ENCODE measurements at regions not wholly inside any gene's neighbourhood (a gene's known extent, or its start where the extent isn't known, plus 50 kb on each side); places are given as distances from the start of the nearest gene placed in this dataset.
"Not testable (repeated sequence)": the region's sequence is repeated elsewhere in the genome, so short reads cannot be mapped to it uniquely, and the experiment has no call there.

DNA sequence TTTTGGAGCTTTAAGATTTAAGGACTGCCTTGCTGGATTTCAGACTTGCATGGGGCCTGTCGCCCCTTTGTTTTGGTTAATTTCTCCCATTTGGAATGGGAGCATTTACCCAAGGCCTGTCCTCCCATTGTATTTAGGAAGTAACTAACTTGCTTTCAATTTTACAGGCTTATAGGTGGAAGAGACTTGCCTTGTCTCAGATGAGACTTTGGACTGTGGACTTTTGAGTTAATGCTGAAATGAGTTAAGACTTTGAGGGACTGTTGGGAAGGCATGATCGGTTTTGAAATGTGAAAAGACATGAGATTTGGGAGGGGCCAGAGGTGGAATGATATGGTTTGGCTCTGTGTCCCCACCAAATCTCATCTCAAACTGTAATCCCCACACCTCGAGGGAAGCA, 56.5 kb upstream of the TNFSF10 start:
- not testable (repeated sequence) for H3K9me3 ChIP-seq (ENCODE audit: control insufficient read depth in 2 of 2, insufficient read depth in 1 of 2, low read length in 1 of 2); H3K36me3 ChIP-seq (ENCODE audit: control insufficient read depth in 2 of 2, insufficient read depth in 2 of 2, low read length in 1 of 2); H3K4me3 ChIP-seq (ENCODE audit: low read length in 2 of 2); H3K27ac ChIP-seq (ENCODE audit: low read depth in 1 of 2, low read length in 1 of 2); H3K27me3 ChIP-seq (ENCODE audit: control insufficient read depth in 2 of 2, insufficient read depth in 1 of 2, low read length in 1 of 2); DNase-seq (ENCODE audit: low read depth in 6 of 9, low spot score in 9 of 9)
- H3K4me1 ChIP-seq (ENCODE audit: control insufficient read depth in 2 of 2, insufficient read depth in 2 of 2, low read length in 2 of 2), result peaks cover 0 to 23% of the 10 kb centered on the region in 2 donors
- WGBS, result 95% methylated on average over 3 of the region's 3 CpGs

DNA sequence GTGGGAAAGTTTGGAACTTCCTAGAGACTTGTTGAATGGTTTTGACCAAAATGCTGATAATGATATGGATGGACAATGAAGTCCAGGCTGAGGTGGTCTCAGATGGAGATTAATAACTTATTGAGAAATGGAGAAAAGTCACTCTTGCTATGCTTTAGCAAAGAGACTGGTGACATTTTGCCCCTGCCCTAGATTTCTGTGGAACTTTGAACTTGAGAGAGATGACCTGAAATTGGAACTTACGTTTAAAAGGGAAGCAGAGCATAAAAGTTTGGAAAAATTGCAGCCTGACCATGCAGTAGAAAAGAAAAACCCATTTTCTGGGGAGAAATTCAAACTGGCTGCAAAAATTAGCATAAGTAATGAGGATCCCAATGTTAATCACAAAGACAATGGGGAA, 55.5 kb upstream of the TNFSF10 start:
- WGBS, result 100% methylated on average over 1 of the region's 1 CpG
- not testable (repeated sequence) for H3K4me3 ChIP-seq (ENCODE audit: low read length in 2 of 2); DNase-seq (ENCODE audit: low read depth in 6 of 9, low spot score in 9 of 9); H3K9me3 ChIP-seq (ENCODE audit: control insufficient read depth in 2 of 2, insufficient read depth in 1 of 2, low read length in 1 of 2); H3K27me3 ChIP-seq (ENCODE audit: control insufficient read depth in 2 of 2, insufficient read depth in 1 of 2, low read length in 1 of 2); H3K27ac ChIP-seq (ENCODE audit: low read depth in 1 of 2, low read length in 1 of 2); H3K36me3 ChIP-seq (ENCODE audit: control insufficient read depth in 2 of 2, insufficient read depth in 2 of 2, low read length in 1 of 2)
- H3K4me1 ChIP-seq (ENCODE audit: control insufficient read depth in 2 of 2, insufficient read depth in 2 of 2, low read length in 2 of 2), result peaks cover 0 to 23% of the 10 kb centered on the region in 2 donors

DNA sequence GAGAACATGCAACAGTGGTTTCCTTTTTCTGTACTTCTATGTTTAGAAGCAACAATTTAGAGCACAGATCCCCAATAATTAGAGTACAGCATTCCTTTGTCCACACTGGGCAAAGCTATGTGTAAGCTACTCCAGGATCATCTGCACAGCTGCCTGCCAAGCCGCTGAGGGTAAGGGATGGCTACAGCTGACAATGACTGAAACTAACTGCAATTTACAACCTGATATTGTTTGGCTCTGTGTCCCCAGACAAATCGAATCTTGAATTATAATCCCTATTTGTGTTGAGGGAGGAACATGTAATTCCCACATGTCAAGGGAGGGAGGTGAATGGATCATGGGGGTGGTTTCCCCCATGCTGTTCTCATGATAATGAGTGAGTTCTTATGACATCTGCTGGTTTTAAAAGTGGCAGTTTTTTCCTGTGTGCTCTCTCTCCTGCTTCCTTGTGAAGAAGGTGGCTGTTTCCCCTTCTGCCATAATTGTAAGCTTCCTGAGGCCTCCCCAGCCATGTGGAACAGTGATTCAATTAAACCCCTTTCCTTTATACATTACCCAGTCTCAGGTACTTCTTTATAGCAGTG, 54.8 kb upstream of the TNFSF10 start:
- H3K9me3 ChIP-seq (ENCODE audit: control insufficient read depth in 2 of 2, insufficient read depth in 1 of 2, low read length in 1 of 2), result peaks cover 0 to 3% of the 10 kb centered on the region in 2 donors
- H3K4me3 ChIP-seq (ENCODE audit: low read length in 2 of 2), result no peak overlapping the region
- no peaks in the 10 kb centered on the region for H3K36me3 ChIP-seq (ENCODE audit: control insufficient read depth in 2 of 2, insufficient read depth in 2 of 2, low read length in 1 of 2)
- 59% methylated on average over 2 of the region's 2 CpGs for WGBS
- peaks cover 0 to 23% of the 10 kb centered on the region in 2 donors for H3K4me1 ChIP-seq (ENCODE audit: control insufficient read depth in 2 of 2, insufficient read depth in 2 of 2, low read length in 2 of 2)
- no peaks in the 10 kb centered on the region for H3K27me3 ChIP-seq (ENCODE audit: control insufficient read depth in 2 of 2, insufficient read depth in 1 of 2, low read length in 1 of 2)
- H3K27ac ChIP-seq (ENCODE audit: low read depth in 1 of 2, low read length in 1 of 2), result no peak overlapping the region
- peak in 1 of 9 donors; percentile 27 for DNase-seq (ENCODE audit: low read depth in 6 of 9, low spot score in 9 of 9)

DNA sequence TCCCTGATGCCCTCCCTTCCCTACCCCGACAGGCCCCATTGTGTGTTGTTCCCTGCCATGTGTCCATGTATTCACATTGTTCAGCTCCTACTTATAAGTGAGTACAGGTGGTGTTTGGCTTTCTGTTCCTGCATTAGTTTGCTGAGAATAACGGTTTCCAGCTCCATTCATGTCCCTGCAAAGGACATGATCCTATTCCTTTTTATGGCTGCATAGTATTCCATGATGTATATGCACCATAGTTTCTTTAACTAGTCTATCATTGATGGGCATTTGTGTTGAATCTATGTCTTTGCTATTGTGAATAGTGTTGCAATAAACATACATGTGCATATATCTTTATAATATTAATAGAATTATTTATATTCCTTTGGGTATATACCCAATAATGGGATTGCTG, 52.1 kb upstream of the TNFSF10 start:
- no peak for DNase-seq (ENCODE audit: low read depth in 6 of 9, low spot score in 9 of 9)
- Histone ChIP-seq H3K27me3 (ENCODE audit: control insufficient read depth in 2 of 2, insufficient read depth in 1 of 2, low read length in 1 of 2) (no peaks in the 10 kb centered on the region), H3K4me1 (ENCODE audit: control insufficient read depth in 2 of 2, insufficient read depth in 2 of 2, low read length in 2 of 2) (peaks cover 0 to 22% of the 10 kb centered on the region in 2 donors), H3K4me3 (ENCODE audit: low read length in 2 of 2) (no peak overlapping the region), H3K9me3 (ENCODE audit: control insufficient read depth in 2 of 2, insufficient read depth in 1 of 2, low read length in 1 of 2) (peaks cover 0 to 7% of the 10 kb centered on the region in 2 donors), H3K27ac (ENCODE audit: low read depth in 1 of 2, low read length in 1 of 2) (no peak overlapping the region), H3K36me3 (ENCODE audit: control insufficient read depth in 2 of 2, insufficient read depth in 2 of 2, low read length in 1 of 2) (no peaks in the 10 kb centered on the region)
- 94% methylated on average over 2 of the region's 2 CpGs for WGBS

DNA sequence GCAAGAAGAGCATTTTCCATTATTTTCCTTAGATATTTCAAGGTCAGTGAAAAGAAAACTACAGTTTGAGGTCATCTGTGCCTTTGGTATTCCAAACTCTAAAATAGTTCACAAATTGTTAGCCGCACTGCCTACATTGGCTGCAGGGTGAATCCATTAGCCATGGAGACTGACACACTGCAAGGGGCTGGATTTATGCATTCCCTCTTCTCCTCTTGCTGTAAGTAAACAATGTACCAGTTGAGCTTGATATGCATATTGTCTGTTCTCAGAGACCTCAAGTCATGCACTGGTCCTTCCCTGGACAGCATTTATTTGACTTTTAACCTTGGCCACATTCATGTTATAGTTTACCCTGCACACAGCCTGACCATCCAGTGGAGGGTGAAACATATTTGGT, 50.2 kb upstream of the TNFSF10 start:
- 98% methylated on average over 1 of the region's 1 CpG for WGBS
- H3K9me3 ChIP-seq (ENCODE audit: control insufficient read depth in 2 of 2, insufficient read depth in 1 of 2, low read length in 1 of 2), result peaks cover 0 to 8% of the 10 kb centered on the region in 2 donors
- H3K27me3 ChIP-seq (ENCODE audit: control insufficient read depth in 2 of 2, insufficient read depth in 1 of 2, low read length in 1 of 2), result no peaks in the 10 kb centered on the region
- H3K36me3 ChIP-seq (ENCODE audit: control insufficient read depth in 2 of 2, insufficient read depth in 2 of 2, low read length in 1 of 2), result no peaks in the 10 kb centered on the region
- H3K4me3 ChIP-seq (ENCODE audit: low read length in 2 of 2), result no peak overlapping the region
- peaks cover 0 to 6% of the 10 kb centered on the region in 2 donors for H3K4me1 ChIP-seq (ENCODE audit: control insufficient read depth in 2 of 2, insufficient read depth in 2 of 2, low read length in 2 of 2)
- DNase-seq (ENCODE audit: low read depth in 6 of 9, low spot score in 9 of 9), result no peak
- H3K27ac ChIP-seq (ENCODE audit: low read depth in 1 of 2, low read length in 1 of 2), result no peak overlapping the region

Data from thymus (tissue), 11 donors.